Right ventricle myocardium superior (tissue), 1 donor: ENCODE measurements at regions not wholly inside any gene's neighbourhood (a gene's known extent, or its start where the extent isn't known, plus 50 kb on each side); places are given as distances from the start of the nearest gene placed in this dataset.

Experiments
- ATAC-seq: fragments of 200-7000 bp; cut with Tn5 transposase; one replicate; pipeline ENCODE4 v1.9.1; 2020; ENCODE audit warnings: mild to moderate bottlenecking; ENCODE audit not compliant: poor library complexity
- DNase-seq: peaks from one replicate; pipeline ENCODE4 v3.0.0-alpha.2; 2020
- intact Hi-C: fragments of 100-400 bp; cut with DNase I; formaldehyde crosslinking; loops from one replicate; pipeline ENCODE4 v1.11.2; 2022
- donor health status: DM: no; HTN: yes; CAD: no; lungs with severe emphysema.

DNA sequence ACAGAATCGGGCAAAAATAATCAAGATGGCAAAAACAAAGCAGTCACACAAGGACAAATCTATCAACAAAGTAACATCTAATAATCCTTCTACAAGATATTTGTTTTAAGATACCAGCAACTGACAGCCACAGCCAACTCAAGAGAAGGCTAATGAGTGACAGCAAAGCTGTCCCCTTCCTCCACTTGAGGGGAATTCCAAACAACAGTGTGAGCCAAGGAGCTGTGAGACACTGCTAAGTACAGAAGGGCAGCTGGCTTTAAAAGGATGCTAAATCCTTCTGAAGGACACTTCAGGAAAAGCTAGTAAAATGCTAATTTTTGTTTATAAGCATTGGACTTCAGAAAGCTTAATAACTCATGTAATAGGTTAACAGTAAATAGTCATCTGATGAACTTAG lies 120.3 kb upstream of the GOLGA8J start:
- intact Hi-C loops: no loop called here

DNA sequence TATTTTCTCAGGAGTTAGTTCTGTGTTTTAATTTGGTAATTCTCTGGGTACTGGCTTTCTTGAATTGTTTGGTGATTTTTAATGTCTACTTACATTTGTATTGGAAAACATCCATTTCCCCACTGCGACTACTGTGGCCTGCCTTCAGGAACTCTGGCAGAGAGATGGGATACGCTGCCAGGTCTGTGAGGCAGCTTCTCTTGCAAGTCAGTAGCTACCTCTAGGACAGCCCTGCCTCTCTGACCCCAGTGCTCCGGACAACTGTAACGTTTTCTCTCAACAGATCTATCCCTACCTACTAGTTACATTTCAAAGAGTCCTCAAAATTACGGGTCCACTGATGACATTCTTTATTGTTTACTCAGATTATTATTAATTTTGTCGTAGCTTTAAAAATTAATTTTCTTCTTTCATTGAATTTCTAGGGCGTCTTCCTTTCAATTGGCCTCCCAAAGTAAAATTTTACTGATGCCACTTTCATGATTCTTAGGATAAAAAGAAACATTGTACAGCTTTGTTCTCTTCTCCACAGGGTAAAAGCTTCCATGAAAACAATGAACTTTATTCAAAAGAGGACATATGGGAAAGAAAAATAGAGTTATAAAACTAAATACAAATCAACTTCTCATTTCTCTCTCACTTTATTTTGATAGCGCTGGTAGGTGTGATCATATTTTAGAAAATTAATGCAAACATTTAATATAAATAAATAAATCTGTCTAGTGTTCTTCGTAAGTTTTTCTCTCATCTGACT lies 123.2 kb upstream of the GOLGA8J start:
- DNase-seq (no peak), ATAC-seq (no peak)
- intact Hi-C loops: no loop called here

More for the DNA sequence above, 120.3 kb upstream of the GOLGA8J start:
- DNase-seq: no peak
- no peak for ATAC-seq

DNA sequence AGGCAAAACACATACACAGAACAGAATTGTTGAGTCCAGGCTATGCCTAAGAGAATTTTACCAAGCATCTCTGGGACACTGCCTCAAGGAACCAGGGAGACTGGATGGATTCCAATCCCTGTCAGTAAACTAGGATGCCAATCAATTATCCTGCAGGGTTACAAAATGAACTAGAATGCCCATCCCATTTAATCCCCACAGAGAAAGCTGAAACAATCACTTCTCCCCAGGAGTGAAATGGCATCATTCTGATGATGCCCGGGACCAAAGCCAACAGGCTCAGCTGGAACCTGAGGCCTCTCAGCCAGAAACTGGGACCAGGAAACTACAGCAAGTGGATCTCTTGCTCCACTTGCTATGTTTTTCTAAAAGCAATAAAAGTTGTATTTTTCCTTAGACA lies 130.0 kb upstream of the TJP1 start:
- intact Hi-C loops: no loop called here
- DNase-seq (no peak), ATAC-seq (no peak)

DNA sequence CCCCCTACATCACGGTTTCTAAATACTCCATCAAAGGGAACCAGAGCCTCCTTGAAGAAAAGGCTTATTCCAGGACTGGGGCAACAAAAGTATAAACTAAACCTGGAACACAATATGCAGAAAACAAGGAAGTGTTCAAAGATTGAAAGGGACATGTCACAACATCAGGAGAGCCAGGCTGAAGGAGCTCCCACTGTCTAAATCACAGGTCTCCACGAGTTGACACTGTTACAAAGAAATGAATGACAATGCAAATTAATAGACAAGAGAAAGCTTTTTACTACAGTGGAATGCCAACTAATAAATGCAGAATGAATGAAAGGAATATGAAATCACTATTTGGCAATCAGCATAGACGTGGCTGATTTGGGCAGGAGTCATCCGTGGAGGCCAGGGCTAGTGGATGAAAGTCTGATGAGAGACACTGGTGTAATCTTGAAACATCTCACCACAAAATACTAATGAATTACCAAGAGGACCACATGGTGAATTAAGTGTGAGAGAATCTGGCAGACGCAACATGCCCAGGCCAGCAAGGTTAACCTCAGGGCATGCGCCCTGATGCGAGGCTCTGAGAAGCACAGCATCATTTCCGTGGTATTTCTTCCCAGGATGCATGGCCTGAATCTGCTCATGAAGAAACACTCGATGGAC lies 123.8 kb upstream of the TJP1 start:
- DNase-seq (no peak), ATAC-seq (no peak)
- intact Hi-C loops: no loop called here

- intact Hi-C loops: no loop called here
- no peak for DNase-seq
- ATAC-seq: no peak
These were observed 122.7 kb upstream of the TJP1 start for GRCh38 chr15:29944925-29945324.

DNA sequence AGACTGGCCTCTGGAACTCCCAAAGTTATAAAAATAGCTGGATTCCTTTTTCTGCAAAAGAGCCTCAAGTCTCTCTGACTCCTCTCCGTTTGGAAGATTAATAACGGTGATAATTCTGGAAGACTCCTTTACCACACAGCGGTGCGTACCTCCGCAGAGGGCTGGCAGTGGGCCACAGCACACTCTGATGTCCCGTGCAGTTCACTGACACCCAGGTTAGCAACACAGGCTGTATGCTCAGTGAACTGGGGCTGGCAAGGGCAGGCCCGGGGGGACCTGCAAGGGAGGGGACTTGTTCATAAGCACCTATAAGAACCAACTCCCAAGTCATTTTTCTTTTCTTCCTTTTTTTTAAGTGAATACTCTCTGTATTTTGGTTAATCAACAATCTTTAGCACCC lies 120.3 kb upstream of the TJP1 start:
- intact Hi-C loops: no loop called here
- DNase-seq: no peak
- peak; percentile 66 for ATAC-seq

GRCh38 chr15:29942143-29942542 lies 119.9 kb upstream of the TJP1 start:
- intact Hi-C loops: no loop called here
- ATAC-seq: peak; percentile 56
- DNase-seq: no peak

DNA sequence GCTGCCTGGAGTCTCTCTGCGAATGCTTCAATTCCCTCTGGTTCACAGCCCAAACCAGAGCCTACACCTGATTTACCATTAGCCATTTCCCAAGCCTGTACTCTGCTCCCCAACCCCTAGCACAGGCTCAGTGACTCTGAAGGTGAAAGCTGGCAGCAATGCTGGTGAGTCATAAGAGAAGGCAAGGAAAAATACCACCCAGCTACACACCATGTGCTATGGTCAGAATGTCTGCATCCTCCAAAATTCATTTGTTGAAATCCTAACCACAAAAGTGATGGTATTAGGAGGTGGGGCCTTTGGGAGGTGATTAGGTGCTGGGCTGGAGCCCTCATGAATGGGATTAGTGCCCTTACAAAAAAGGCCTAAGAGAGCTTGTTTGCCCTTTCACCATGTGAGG lies 117.1 kb upstream of the TJP1 start:
- intact Hi-C loops: no loop called here
- no peak for ATAC-seq

DNA sequence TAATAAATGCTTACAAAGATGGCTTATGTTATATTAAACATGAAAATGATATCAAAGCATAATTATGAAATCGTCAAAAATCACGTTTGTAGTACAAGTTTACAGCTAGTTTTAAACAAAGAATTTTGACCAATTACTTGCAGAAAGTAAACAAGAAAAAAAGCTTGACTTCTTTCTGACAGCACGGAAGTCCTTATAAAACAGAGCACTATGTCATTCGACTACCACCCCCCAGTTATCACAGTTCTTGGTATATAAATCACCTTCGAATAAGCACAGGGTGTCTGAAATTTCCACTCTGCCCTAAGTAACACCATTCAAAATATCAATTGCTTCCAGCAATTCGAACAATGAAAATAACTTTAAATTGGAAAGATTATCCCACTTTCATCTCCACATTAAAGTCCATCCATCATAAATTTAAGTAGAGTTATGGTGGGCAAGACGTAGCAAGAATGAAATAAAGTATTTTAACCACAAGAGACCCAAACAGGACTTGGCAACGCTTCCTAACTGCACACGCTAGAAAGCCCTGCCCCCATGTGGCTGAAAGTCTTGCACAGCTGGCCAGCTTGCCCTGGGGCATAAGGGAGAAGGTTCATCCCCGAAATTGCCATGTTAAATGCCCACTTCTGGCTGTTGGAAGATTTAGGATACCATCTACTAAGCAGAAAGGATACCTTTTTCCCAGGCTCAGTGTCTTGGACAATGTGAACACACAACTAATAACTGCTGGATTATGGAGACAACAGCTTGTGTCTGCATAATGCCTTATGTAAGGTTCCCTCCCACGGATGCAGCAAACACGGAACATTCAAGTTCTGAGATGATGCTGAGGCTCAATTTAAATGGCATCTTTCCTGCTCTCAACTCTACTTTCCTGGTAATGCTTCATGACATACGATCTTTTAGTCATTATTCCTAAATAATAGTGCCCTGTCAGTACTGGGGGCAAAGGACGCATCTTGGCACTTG lies 116.4 kb upstream of the TJP1 start:
- intact Hi-C loops: no loop called here
- ATAC-seq (no peak), DNase-seq (no peak)

More for the DNA sequence above, 117.1 kb upstream of the TJP1 start:
- DNase-seq: no peak

DNA sequence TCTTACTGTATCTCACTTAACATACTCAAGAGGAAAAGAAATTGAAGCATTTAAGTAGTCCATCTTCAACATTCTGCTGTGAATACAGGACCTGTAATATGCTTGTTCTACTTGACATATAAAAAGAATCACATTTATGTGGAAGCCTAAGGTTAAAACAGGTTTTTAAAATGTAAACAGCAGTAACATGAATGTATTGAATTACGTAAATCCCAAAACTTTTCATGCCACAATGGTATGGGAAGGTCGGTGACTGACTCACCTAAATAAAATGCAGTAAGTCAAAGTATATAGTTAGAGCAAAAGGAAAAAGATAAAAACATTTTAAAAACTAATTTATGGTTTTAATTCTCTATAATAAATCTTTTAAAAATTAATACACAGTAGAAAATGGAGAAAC lies 115.7 kb upstream of the TJP1 start:
- no peak for ATAC-seq
- intact Hi-C loops: no loop called here
- no peak for DNase-seq

DNA sequence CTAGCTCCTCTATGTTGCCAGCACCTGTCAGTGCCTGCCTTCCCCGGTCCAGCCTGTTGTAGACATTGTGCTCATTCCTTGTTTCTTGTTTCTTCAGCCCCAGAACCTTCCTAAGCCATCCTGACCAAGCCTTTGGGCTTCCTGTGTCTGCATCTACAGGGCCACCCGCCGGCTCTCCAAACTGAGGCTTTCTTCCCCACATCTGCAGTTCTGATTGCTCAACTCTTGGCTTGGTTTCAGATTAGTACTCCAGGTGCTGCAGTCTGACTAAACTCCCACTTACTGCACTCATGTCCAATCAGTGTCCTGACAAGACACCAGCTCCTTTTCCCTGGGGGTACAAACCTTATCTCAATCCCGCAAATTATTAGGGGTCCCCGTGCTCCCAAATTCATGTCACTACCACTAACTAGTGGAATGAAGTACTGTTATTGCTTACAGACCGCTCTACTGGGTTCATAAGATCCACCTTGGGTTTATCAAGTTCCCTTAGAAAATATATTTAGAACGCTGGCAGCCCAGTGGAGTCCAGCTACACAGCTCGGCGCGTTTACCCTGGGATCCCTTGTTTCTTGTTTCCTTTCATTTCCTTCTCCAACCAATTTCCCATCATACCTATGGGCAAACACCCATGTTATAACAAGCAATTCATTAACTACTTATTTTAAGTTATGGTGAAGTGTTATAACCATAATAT lies 114.2 kb upstream of the TJP1 start:
- intact Hi-C loops: no loop called here
- DNase-seq (no peak), ATAC-seq (peak; percentile 60)

DNA sequence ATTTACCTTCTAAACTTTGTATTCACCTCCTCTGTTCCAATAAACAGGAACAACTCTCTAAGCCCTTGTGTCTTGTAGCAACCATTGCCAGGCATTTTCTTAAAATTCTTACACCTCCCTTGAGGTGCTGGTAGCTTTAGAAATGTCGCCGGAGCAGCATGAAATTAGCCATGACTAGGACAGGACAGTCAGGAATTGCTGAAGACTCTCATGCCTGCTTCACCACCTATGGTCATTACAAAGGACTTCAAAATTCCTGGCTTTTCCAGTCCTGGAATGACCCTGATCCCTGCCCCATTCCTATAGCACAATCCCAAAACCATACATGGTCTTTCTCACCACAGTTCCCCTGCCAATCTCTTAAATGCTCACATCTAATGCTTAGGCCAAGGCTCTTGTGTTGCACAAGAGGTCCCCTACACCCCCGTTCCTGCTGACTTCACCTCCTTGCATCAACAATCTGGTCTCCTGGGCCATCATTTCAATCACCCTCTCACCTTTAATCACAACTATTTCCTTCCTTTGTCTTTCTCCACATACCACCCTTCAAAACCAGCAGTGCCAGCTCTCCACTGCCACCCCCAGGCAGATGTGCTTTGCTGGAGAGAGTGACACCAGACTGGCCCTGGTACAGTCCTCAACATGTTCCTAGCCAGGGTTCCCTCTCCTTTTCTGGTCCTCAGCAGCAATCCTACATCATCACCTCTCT lies 113.2 kb upstream of the TJP1 start:
- intact Hi-C loops: no loop called here
- DNase-seq: no peak
- peak; percentile 66 for ATAC-seq

GRCh38 chr15:29934251-29934650 lies 112.0 kb upstream of the TJP1 start:
- no peak for ATAC-seq
- intact Hi-C loops: no loop called here
- DNase-seq: no peak

DNA sequence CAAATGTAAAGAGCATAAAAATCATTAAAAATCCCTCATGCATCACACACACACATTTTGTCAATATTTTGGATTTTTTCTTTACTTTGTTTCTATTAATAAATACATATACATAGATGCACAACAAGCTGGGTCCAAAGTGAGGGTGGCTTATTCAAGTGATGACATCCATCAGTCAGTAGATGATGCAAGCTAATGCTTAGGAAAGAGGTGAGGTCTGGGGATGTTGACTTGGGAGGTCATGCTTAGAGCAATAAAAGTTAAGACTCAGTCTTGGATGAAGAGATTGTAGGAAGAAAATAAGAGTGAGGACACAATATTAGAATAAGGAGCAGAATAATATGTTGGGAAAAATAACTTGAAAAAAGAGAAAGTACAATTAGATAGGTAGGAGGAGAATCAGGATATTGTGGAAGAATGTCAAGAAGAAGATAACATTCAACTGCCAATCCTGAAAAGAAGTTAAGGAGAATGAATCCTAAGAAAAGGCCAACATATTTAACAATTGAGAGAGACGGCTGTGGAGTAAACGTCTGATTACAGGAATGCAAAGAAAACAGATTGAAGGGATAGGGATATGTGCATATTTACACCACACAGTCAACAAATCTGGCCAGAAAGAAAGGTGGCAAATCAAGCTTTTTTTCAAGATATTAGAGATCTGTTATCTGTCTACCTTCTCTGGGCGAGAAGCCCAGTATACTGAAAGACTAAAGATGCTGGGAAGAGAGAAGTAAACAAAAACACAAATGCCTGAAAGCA lies 111.0 kb upstream of the TJP1 start:
- DNase-seq (no peak), ATAC-seq (no peak)
- intact Hi-C loops: no loop called here

DNA sequence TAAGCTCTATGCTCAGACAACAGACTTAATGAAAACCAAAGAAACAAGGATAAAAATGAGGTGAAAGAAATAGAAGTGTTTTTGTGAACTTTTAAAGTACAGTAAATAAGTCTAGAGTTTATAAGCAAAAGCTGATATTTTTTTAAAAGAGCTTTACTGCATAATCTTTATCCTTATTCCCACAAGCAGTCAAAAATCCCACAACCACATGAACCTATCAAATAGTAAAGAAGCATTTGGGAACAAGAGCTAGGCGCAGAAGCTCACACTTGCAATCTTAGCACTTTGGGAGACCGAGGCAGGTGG lies 103.8 kb upstream of the TJP1 start:
- DNase-seq (no peak), ATAC-seq (no peak)
- intact Hi-C loops: loop anchor here (5.0 kb wide), 3 partner anchors 54 to 179 kb away; partner anchors contain the start of gene TJP1

GRCh38 chr15:29925227-29926082 lies 103.2 kb upstream of the TJP1 start:
- ATAC-seq: peak; percentile 94
- intact Hi-C loops: loop anchor here (5.0 kb wide), 3 partner anchors 53 to 178 kb away; partner anchors contain the start of gene TJP1
- peak; percentile 81 for DNase-seq

DNA sequence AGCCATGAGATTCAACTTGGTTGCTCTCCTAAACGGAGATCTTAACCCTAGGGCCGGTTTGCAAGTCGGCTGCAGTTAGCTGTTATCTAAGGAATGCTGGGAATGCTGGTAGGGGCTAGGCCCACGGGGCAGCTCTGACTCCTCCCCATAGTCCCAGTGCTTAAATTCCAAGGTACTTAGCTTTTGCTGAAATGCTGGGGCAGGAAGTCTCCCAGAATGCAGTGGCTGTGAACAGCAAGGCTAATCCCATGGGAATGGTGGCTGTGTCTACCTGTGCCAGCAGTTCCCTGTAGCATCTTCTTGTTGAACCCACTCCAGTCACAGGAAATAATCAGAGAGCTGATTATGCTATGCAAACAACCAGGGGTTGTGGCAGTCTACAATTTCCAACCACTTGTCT lies 102.5 kb upstream of the TJP1 start:
- DNase-seq (no peak), ATAC-seq (peak; percentile 78)
- intact Hi-C loops: loop anchor here (5.0 kb wide), 3 partner anchors 52 to 177 kb away; partner anchors contain the start of gene TJP1
